ENCODE measurements at regions not wholly inside any gene's neighbourhood (a gene's known extent, or its start where the extent isn't known, plus 50 kb on each side); places are given as distances from the start of the nearest gene placed in this dataset.

- no peak for TF ChIP-seq POLR2AphosphoS5 (IDR thresholded peaks at IDR 0.05; ENCODE audit: insufficient read depth, low read depth, low read length)
- no peak for TF ChIP-seq CTCF (IDR thresholded peaks at IDR 0.05; ENCODE audit: extremely low read depth in 1 of 2, insufficient read depth in 1 of 2, low read depth in 1 of 2, low read length in 2 of 2)
- no peak for TF ChIP-seq JUN (IDR thresholded peaks at IDR 0.05; ENCODE audit: borderline replicate concordance, insufficient read depth, insufficient read length, low read depth)
- no peak for TF ChIP-seq FOS (IDR thresholded peaks at IDR 0.05; ENCODE audit: borderline replicate concordance, insufficient read depth, low read length)
- no peak for TF ChIP-seq POLR2A (IDR thresholded peaks at IDR 0.05; ENCODE audit: low read depth, low read length)
- no peak for TF ChIP-seq MAX (IDR thresholded peaks at IDR 0.05; ENCODE audit: insufficient read depth, insufficient read length)
- TF ChIP-seq EZH2 (IDR thresholded peaks at IDR 0.05; ENCODE audit: borderline replicate concordance, low read depth, low read length, severe bottlenecking), result no peak
Measured at GRCh38 chr17:71237903-71238538, 882.8 kb upstream of the SOX9 start.

Data from endothelial cell of umbilical vein (primary cell).